GM21526 (cell line): ENCODE measurements at regions not wholly inside any gene's neighbourhood (a gene's known extent, or its start where the extent isn't known, plus 50 kb on each side); places are given as distances from the start of the nearest gene placed in this dataset.
"Not testable (repeated sequence)": the region's sequence is repeated elsewhere in the genome, so short reads cannot be mapped to it uniquely, and the experiment has no call there.

Source experiments
- ATAC-seq: cut with Tn5 transposase; IDR thresholded peaks from one replicate; pipeline ENCODE4 v1.9.1; 2021; ENCODE audit warnings: moderate library complexity; ENCODE audit not compliant: unreplicated experiment, low FRiP score

GRCh38 chr13:50129081-50129705 lies 113.9 kb downstream of the KCNRG start:
- no peak for ATAC-seq

DNA sequence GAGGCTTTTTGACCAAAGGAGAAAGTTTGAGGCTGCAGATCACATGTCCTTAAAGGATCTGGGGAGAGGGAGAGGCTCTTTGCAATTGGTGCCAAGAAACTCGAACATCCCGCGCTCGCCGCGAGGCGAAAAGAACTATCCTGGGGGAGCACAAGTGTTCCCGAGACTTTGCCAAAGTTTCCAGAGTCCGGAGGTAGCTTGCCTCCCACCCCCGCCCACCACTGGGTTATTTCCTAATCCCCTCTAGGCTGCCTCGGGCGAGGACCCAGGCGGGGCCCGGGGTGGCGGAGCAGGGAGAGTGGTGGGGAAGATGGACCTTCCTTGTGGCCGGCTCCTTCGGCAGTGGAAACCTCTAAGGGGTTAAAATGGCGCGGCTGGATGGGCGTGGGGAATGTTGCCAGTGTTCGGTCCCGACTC lies 114.5 kb downstream of the KCNRG start:
- no peak for ATAC-seq

DNA sequence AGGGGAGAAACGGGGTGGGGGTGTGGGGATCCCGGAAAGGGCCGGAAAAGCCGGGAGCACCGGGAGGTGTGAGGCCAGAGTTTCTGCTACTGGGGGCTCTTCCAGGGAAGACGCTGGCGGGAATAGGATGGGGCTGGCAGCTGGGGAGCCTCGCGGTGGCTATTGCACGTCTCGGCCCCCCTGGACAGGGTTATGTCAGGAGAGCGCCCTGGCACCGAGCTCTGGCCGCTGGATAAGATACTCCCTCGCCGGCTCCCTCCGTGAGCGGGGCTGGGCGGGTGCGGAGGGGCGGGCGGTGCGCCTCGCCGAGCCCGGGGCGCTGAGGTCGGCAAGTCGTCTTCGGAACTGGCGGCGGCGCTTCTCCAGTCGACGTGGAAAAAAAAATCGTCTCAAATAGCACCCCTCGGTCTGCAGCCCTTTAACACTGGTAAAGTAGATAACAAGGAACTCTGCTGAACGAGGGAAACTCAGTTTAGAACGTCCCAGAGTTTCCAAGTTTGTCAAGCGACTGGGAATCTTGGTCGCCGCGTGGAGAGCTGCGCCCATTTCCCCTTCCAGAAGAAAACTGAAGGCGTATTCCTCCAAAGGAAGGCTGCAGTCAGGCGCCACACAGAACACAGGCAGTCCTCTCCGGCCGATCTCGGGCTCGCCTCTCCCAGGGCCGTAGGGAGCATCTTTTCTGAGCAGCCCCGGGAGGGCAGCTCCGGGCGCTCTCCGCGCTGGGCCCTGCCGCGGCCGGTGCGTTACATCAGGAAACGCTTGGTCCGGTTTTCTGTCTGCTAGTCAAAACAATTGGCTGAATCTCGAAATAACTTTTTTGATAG lies 115.1 kb downstream of the KCNRG start:
- ATAC-seq, result no peak

DNA sequence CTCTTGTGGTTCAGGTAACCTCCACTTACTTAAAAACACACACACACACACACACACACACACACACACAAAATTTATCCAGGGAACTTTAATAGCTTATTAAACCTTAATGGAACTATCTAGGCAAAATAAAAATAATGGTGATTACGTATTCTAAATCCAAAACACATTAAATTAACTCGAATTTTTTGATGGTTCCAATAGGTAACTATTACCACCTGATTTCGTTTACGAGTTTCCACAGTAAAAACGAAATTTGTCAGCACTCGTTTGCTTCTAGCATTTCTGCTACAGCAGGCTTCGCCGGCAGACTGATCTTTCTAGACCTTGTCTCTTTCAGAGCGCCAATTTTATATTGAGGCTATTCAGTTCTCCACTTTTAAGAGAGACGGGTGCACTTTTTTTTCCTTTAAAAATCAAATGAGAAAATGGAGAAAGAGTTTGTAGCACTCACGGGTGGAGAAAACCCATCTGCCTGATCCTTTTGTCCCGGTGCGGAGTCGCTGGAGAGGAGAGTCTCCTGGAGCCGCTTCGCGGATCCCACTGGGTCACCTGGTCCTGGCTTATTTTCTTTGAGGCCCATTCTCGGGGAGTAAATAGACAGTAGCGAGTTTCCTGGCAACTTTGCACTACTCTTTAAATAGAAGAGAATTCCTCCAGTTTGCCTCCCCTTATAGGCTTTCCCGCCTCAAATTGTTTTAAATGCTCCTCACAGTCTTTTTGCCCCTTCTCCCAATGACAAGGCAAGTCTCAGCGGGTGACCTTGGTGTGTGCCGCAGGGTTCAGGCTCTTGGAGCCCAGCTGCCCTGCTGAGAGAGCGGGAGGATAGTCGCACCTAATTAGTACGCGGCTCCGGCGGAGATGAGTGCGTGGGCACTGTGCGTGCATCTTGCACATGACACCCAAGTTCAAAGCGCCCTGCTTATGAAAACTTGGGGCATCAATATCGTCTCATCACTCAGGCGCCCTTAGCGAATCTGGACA lies 117.0 kb downstream of the KCNRG start:
- no peak for ATAC-seq

DNA sequence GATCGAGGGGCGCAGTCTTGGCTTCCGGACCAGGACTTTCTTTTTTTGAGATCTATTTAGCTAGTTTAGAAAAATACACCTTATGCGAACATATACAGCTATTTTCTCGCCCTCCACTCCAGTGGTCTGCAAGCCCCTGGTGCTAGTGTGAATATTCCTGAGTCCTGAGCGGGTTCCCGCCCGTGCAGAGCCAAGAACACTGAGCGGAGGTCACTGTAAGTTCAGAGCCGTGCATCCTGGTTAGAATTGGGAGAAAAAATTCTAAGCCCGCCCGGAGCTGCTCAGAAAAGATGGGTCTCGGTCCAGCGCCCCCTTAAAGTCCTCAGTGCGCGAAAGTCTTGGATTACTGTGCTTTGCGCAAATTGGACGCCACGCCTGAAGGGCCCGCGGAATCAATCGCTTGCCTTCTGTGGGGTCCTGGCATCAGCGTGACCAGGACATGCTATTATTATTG lies 117.7 kb downstream of the KCNRG start:
- no peak for ATAC-seq

DNA sequence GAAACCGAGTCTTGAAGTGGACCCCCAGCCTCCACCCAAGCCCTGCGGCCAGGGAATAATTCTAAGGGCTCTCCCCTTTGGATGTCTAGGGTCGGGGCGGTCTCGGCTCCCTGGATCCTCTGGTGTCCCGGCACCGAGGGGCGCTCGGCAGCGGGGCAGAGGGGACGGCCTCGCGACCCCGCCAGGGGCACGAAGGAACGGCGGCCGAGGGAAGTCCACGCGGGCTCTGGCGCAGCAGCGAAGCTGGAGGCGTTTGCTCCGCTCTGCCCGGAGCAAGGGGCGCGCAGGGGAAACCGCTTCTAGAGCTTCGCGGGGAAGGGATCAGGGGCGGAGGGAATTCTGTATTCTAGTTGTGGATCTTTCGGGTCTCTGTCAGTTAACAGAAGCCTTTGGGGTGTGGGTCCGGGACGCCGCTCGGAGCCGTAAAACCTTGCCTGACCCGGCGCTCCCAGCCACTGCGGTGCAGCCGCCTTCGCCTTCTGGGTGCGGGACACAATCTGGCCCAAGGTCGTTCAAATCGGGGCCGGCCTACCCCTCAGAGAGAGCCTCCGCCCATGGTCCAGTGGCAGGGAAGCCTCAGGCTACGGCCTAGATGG lies 118.2 kb downstream of the KCNRG start:
- ATAC-seq, result no peak

DNA sequence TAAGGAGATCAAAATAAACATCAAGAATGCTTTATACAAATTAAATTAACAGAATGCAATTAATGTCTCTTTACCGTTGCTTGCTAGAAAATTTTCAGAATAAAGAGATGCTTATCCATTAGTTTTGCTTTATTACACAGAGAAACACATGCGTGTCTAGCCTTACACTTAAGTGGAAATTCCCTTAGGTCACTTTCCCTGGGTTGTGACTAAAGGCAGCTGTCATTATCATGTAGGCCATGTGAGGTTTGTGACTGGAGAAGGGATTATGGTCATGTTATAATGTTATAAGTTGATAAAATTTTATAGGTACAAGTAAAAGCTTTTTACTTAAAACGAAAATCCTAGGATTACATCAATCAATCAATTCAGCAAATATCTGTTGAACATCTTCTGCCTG lies 121.0 kb downstream of the KCNRG start:
- no peak for ATAC-seq

DNA sequence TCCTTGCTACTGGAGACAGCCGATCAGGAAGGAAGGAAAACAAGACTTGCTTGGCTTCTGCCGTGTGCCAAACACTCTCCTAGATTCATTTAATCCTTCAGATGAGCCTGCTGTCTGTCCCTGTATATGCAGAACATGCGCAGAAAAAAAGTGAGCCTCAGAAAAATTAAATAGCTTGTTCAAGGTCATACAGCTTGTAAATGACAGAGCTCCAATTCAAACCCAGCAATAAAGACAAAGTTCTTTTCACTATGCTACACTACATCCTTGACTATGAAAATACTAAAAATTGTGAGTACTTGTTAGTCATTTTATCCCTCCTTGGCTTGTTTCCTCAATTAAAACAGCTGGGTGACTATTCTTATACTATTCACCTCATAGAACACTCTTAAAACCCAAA lies 121.4 kb downstream of the KCNRG start:
- ATAC-seq, result no peak

GRCh38 chr13:50139435-50139934 lies 124.2 kb downstream of the KCNRG start:
- ATAC-seq, result not testable (repeated sequence)

GRCh38 chr13:50140153-50140552 lies 124.9 kb downstream of the KCNRG start:
- ATAC-seq, result no peak

DNA sequence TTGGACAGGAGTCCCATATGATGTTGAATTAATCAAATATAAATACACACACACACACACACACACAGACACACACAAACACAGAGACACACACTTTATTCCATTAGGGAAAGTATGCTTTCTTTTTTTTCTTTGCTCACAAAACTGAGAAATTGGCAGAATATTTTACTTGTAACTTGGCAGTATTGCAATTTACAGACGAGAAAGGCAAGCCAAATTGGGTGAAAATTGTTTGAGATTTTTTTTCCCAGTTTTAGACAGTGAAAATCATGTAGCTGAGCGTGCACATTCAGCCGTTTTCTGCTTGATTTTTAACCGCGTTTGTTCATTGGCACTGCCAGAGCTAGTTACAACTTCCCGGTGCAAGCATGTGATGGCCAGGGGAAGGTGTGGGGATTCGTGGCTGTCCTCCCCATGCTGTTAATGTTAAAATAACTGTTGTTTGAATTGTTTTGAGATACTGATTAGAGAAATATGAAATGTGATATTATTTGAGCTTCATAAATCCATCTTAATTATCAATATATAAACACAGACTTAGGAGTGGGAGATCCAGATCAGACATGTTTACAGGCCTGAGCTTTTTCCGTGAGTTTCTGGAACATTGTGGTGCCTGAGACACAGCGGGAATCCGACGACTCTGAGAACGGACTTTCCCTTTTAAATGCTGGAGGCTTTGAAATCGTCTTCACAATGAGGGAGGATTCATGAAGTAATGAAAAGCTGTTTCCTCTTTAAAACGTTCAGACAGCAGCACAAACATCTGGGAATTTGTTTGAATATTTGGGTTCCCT lies 125.5 kb downstream of the KCNRG start:
- ATAC-seq, result no peak

DNA sequence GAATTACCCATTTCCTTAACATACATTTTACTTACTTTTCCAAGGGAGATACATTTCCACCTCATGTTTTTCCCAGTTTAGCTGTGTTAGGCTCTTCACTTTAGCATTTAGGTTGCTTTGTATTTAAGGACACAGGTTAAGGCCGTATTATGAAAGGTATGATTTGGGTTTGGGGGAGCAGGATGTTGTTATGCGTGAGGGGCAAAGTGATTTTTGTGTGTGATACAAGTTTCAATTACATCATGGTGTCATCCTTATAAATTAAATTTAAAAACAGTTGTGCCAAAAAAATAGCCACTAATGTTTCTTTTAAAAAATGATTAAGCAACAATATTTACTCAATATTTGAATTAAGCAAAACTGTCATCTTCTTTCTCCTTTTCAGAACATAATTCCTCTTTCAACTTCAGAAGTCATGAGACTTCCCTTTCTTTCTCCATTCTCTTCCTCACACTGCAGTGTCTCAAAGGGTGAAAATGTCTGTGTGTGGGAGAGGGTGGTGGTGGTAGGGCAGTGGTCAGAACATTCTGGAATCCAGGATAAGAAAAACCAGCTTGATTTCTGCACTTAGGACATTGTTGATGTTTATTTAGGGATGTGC lies 126.2 kb downstream of the KCNRG start:
- ATAC-seq, result no peak

DNA sequence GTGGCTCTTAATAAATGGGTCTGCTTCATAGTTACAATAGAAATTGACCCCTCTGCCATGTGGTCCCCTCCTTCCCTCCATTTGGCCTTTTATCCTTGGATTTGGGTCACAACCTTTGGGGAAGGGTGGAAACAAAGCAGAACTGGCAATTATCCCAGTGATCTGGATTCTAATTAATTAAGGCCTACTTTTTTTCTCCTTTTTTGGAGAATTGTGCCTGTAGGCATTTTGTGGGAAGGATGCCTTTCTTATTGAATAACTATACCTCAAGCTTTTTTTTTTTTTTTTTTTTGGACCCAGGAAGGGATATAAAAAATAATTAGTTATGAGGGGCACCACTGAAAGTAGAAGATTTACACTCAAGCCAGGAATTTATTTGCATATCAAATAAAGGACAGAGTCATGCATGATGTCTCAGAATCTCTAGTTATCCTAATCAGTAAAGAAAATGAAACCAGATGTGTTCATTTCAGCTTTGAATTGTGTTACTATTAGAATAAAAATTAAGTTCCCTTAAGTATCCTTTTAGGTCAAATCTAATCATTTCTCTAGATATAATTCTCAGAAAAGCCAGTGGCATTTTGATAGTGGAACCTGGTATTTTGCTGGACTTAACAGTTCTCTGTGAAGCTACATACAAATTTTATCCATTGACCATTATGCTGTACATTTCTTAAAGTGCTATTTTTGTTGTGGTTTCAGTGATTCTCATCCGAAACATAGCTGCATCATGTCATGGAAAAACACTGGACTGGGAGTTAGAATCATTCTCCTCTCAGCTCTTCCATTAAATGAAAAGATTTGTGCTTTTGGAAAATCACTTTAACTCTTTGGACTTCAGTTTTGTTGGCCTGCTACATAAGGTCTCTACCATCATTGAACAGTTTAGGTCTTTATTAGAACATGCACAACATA lies 129.3 kb downstream of the KCNRG start:
- no peak for ATAC-seq

DNA sequence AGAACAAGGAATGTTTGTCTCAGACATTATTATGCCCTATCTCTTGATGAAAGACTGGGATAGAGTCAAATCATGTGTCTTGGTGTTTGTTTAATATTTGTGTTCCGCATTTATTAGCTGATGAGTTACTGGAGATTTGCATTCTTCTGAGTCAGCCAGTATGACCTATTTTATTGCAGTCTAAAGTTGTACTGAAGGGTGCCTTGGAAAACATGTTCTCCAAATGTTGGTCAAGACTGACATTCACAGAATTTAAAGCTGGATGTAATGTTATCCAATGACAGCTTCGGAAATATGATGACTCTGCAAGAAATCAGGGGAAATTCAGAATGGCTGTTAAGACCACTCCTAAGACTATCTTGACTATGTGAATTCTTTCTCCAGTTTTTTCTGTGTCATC lies 134.0 kb downstream of the KCNRG start:
- no peak for ATAC-seq

GRCh38 chr13:50149932-50150331 lies 134.7 kb downstream of the KCNRG start:
- no peak for ATAC-seq

DNA sequence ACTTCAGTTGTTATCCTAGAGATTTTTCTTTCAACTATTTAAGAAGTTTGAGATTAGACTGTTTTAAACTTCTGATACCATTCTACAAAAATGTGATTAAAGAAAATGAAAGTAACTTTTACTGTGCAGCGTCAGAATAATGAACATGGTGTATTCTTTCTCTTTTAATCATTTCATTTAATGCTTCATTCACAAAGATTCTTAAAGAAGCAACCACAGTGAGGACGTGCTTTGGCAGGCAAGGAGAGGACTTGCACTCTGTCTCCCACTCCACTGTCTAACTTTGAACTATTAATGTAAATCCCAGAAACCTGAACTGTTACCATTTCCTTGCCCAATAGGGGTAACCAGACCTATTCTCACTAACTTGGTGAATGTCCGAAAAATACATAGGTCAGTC lies 137.0 kb downstream of the KCNRG start:
- ATAC-seq, result no peak

GRCh38 chr13:50152655-50153309 lies 137.5 kb downstream of the KCNRG start:
- no peak for ATAC-seq

- ATAC-seq, result no peak
These were observed 138.2 kb downstream of the KCNRG start for GRCh38 chr13:50153401-50153800.
